SK-N-SH treated with all-trans-retinoic acid at 6 μM for 48 hours (cell line): ENCODE measurements at regions not wholly inside any gene's neighbourhood (a gene's known extent, or its start where the extent isn't known, plus 50 kb on each side); places are given as distances from the start of the nearest gene placed in this dataset.
A peak's percentile ranks its signal among the peaks of the same experiment; 100 is the strongest.

Experiments
- ATAC-seq: fragments of 200-7000 bp; cut with Tn5 transposase; 3 replicates; pipeline ENCODE4 v1.9.1; 2020; ENCODE audit warnings: mild to moderate bottlenecking, moderate library complexity
- ARNTL ChIP-seq: fragments of 450-650 bp; formaldehyde crosslinking; IDR thresholded peaks from 2 replicates; pipeline ENCODE4 v1.5.0; 2020; ENCODE audit warnings: low read depth, mild to moderate bottlenecking, moderate library complexity, borderline replicate concordance
- BACH2 ChIP-seq: fragments of 250-450 bp; sonication (Bioruptor Pico); IDR thresholded peaks from 2 replicates; pipeline ENCODE4 v1.9.0; 2021; ENCODE audit warnings: mild to moderate bottlenecking, borderline replicate concordance
- CSDC2 ChIP-seq: fragments of 250-450 bp; sonication (Bioruptor Pico); IDR thresholded peaks from 2 replicates; pipeline ENCODE4 v1.5.0; 2020; ENCODE audit warnings: mild to moderate bottlenecking, moderate library complexity
- ESRRG ChIP-seq: fragments of 250-450 bp; sonication (Bioruptor Pico); IDR thresholded peaks from 2 replicates; pipeline ENCODE4 v1.6.1; 2021; ENCODE audit warnings: mild to moderate bottlenecking
- ISL1 ChIP-seq: fragments of 250-450 bp; sonication (Bioruptor Pico); IDR thresholded peaks from 2 replicates; pipeline ENCODE4 v2.1.2; 2022; ENCODE audit warnings: mild to moderate bottlenecking, moderate library complexity
- OSR1 ChIP-seq: fragments of 250-450 bp; sonication (Bioruptor Pico); IDR thresholded peaks from 2 replicates; pipeline ENCODE4 v1.8.0; 2022; ENCODE audit warnings: moderate library complexity, mild to moderate bottlenecking, inconsistent platforms
- PATZ1 ChIP-seq: fragments of 250-450 bp; sonication (Bioruptor Pico); IDR thresholded peaks from 2 replicates; pipeline ENCODE4 v1.8.0; 2020; ENCODE audit warnings: mild to moderate bottlenecking, moderate library complexity, borderline replicate concordance
- PPARA ChIP-seq: fragments of 250-450 bp; sonication (Bioruptor Pico); IDR thresholded peaks from 2 replicates; pipeline ENCODE4 v1.5.0; 2020; ENCODE audit warnings: mild to moderate bottlenecking, borderline replicate concordance
- RARB ChIP-seq: fragments of 250-450 bp; sonication (Bioruptor Pico); IDR thresholded peaks from 2 replicates; pipeline ENCODE4 v1.8.0; 2021; ENCODE audit warnings: mild to moderate bottlenecking, moderate library complexity
- SNAI2 ChIP-seq: fragments of 250-450 bp; sonication (Bioruptor Pico); IDR thresholded peaks from 2 replicates; pipeline ENCODE4 v1.5.0; 2020; ENCODE audit warnings: mild to moderate bottlenecking, moderate library complexity
- TCF4 ChIP-seq: fragments of 250-450 bp; sonication (Bioruptor Pico); IDR thresholded peaks from 2 replicates; pipeline ENCODE4 v1.8.0; 2021; ENCODE audit warnings: mild to moderate bottlenecking, moderate library complexity, borderline replicate concordance
- ZC3H10 ChIP-seq: fragments of 250-450 bp; sonication (Bioruptor Pico); IDR thresholded peaks from 2 replicates; pipeline ENCODE4 v1.5.1; 2021; ENCODE audit warnings: mild to moderate bottlenecking, moderate library complexity
- ZFP3 ChIP-seq: fragments of 250-450 bp; sonication (Bioruptor Pico); IDR thresholded peaks from 2 replicates; pipeline ENCODE4 v1.5.0; 2020; ENCODE audit warnings: mild to moderate bottlenecking, moderate library complexity
- ZFP30 ChIP-seq: fragments of 450-650 bp; formaldehyde crosslinking; IDR thresholded peaks from 2 replicates; pipeline ENCODE4 v1.5.0; 2022; ENCODE audit warnings: mild to moderate bottlenecking, moderate library complexity
- ZNF565 ChIP-seq: fragments of 450-650 bp; formaldehyde crosslinking; conservative IDR thresholded peaks from 2 replicates; pipeline ENCODE4 v1.5.0; 2020; ENCODE audit warnings: low read depth, mild to moderate bottlenecking, moderate library complexity
- ZNF70 ChIP-seq: fragments of 450-650 bp; formaldehyde crosslinking; IDR thresholded peaks from 2 replicates; pipeline ENCODE4 v1.5.0; 2020; ENCODE audit warnings: mild to moderate bottlenecking, moderate library complexity
- ZNF8 ChIP-seq: fragments of 450-650 bp; formaldehyde crosslinking; IDR thresholded peaks from 2 replicates; pipeline ENCODE4 v1.5.0; 2020; ENCODE audit warnings: mild to moderate bottlenecking, moderate library complexity
- TF ChIP-seq, protein P1 (sequence below): fragments of 250-450 bp; sonication (Bioruptor Pico); IDR thresholded peaks from 2 replicates; pipeline ENCODE4 v1.5.0; 2020; ENCODE audit warnings: mild to moderate bottlenecking, moderate library complexity
- TF ChIP-seq, protein P2 (sequence below): fragments of 250-450 bp; sonication (Bioruptor Pico); IDR thresholded peaks from 2 replicates; pipeline ENCODE4 v1.8.0; 2021; ENCODE audit warnings: low read depth, mild to moderate bottlenecking, moderate library complexity, borderline replicate concordance
- TF ChIP-seq, protein P3 (sequence below): fragments of 250-450 bp; sonication (Bioruptor Pico); IDR thresholded peaks from 2 replicates; pipeline ENCODE4 v1.5.1; 2020; ENCODE audit warnings: low read depth, mild to moderate bottlenecking, moderate library complexity

- TF ChIP-seq ZNF8 (CRISPR knock-in tag) (no peak), OSR1 (no peak), ISL1 (0 out of 2 replicates have a peak, but pooled peaks have one; percentile 29), TCF4 (CRISPR knock-in tag) (peak; percentile 67; the same call in 1 of the 2 replicates)
- TF ChIP-seq, protein P1, sequence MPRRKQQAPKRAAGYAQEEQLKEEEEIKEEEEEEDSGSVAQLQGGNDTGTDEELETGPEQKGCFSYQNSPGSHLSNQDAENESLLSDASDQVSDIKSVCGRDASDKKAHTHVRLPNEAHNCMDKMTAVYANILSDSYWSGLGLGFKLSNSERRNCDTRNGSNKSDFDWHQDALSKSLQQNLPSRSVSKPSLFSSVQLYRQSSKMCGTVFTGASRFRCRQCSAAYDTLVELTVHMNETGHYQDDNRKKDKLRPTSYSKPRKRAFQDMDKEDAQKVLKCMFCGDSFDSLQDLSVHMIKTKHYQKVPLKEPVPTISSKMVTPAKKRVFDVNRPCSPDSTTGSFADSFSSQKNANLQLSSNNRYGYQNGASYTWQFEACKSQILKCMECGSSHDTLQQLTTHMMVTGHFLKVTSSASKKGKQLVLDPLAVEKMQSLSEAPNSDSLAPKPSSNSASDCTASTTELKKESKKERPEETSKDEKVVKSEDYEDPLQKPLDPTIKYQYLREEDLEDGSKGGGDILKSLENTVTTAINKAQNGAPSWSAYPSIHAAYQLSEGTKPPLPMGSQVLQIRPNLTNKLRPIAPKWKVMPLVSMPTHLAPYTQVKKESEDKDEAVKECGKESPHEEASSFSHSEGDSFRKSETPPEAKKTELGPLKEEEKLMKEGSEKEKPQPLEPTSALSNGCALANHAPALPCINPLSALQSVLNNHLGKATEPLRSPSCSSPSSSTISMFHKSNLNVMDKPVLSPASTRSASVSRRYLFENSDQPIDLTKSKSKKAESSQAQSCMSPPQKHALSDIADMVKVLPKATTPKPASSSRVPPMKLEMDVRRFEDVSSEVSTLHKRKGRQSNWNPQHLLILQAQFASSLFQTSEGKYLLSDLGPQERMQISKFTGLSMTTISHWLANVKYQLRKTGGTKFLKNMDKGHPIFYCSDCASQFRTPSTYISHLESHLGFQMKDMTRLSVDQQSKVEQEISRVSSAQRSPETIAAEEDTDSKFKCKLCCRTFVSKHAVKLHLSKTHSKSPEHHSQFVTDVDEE (CRISPR knock-in tag): 0 out of 2 replicates have a peak, but pooled peaks have one; percentile 46
- ATAC-seq: peak; percentile 74
Measured at GRCh38 chr3:197432384-197433127, 123.2 kb downstream of the BDH1 start.

- ATAC-seq: no peak
- TF ChIP-seq CSDC2 (CRISPR knock-in tag) (no peak), BACH2 (CRISPR knock-in tag) (no peak), ZNF8 (CRISPR knock-in tag) (no peak), ISL1 (no peak), ZNF70 (no peak), ZFP30 (CRISPR knock-in tag) (no peak), ZC3H10 (CRISPR knock-in tag) (no peak), ARNTL (CRISPR knock-in tag) (no peak), RARB (CRISPR knock-in tag) (no peak)
- TF ChIP-seq, protein P2, sequence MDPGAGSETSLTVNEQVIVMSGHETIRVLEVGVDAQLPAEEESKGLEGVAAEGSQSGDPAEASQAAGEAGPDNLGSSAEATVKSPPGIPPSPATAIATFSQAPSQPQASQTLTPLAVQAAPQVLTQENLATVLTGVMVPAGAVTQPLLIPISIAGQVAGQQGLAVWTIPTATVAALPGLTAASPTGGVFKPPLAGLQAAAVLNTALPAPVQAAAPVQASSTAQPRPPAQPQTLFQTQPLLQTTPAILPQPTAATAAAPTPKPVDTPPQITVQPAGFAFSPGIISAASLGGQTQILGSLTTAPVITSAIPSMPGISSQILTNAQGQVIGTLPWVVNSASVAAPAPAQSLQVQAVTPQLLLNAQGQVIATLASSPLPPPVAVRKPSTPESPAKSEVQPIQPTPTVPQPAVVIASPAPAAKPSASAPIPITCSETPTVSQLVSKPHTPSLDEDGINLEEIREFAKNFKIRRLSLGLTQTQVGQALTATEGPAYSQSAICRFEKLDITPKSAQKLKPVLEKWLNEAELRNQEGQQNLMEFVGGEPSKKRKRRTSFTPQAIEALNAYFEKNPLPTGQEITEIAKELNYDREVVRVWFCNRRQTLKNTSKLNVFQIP (CRISPR knock-in tag): no peak
- TF ChIP-seq, protein P3, sequence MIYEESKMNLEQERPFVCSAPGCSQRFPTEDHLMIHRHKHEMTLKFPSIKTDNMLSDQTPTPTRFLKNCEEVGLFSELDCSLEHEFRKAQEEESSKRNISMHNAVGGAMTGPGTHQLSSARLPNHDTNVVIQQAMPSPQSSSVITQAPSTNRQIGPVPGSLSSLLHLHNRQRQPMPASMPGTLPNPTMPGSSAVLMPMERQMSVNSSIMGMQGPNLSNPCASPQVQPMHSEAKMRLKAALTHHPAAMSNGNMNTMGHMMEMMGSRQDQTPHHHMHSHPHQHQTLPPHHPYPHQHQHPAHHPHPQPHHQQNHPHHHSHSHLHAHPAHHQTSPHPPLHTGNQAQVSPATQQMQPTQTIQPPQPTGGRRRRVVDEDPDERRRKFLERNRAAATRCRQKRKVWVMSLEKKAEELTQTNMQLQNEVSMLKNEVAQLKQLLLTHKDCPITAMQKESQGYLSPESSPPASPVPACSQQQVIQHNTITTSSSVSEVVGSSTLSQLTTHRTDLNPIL (CRISPR knock-in tag): no peak
- TF ChIP-seq, protein P1 (CRISPR knock-in tag): no peak
Measured at GRCh38 chr3:197431346-197431910, 124.3 kb downstream of the BDH1 start.

DNA sequence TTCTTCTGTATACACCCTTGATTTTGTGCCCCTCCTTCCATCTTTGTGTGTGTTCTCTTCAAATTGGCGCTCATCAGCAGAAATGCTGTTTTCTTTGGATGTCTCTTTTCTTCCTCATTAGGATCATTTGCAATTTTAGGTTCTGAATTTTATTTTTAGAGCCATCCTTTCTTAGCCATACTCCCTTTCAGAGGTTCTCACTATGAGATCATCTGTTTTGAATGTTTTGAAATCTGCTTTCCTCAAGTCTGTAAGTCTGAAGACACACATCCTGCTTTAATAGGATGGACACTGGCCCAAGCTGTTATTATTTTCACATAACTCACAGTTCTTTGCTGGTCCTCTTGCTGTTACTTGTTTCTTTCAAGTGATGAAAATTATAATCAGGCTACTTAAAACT, 124.8 kb downstream of the BDH1 start:
- no peak for TF ChIP-seq ISL1
- TF ChIP-seq ZNF565: no peak
- no peak; the same call in 2 of the 3 replicates for ATAC-seq

DNA sequence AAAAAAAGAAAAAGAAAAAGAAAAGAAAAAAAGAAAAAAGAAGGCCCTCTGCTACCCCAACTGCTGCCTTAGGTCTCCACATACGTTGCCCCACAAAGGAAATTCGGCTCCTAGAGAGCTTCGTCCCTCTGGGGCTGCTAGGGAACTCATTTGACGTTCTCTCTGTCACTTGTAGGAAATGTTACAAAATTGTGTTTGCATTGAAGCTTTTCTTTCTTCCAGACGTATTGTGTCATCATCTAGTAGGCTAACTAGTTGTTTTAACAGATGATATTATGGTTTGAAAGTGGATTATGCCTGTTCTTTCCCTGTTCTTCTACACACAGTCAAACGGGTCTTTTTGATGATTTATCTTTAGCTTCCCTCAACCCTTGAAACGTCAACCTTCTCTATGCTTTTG, 125.3 kb downstream of the BDH1 start:
- ATAC-seq: no peak
- TF ChIP-seq ZNF565 (no peak), BACH2 (CRISPR knock-in tag) (no peak), PATZ1 (CRISPR knock-in tag) (no peak), RARB (CRISPR knock-in tag) (no peak), SNAI2 (CRISPR knock-in tag) (no peak), ESRRG (no peak), CSDC2 (CRISPR knock-in tag) (no peak), ZNF8 (CRISPR knock-in tag) (no peak), OSR1 (no peak), ZNF70 (no peak), ZFP30 (CRISPR knock-in tag) (no peak), ZFP3 (CRISPR knock-in tag) (no peak), ISL1 (no peak), ARNTL (CRISPR knock-in tag) (no peak), PPARA (CRISPR knock-in tag) (no peak)
- TF ChIP-seq, protein P3 (CRISPR knock-in tag): no peak
- TF ChIP-seq, protein P2 (CRISPR knock-in tag): no peak
